ENCODE measurements at regions not wholly inside any gene's neighbourhood (a gene's known extent, or its start where the extent isn't known, plus 50 kb on each side); places are given as distances from the start of the nearest gene placed in this dataset.

- no peak overlapping the region for H3K4me3 ChIP-seq
- ATAC-seq (no peak), DNase-seq (no peak)
- no peaks in the 10 kb centered on the region for H3K27me3 ChIP-seq
- TF ChIP-seq POLR2A (IDR thresholded peaks at IDR 0.05): no peak
- H3K4me1 ChIP-seq: no peaks in the 10 kb centered on the region
- intact Hi-C loops (cut with DNase I): no loop called here
- H3K36me3 ChIP-seq: no peaks in the 10 kb centered on the region
- 100% methylated on average over 1 of the region's 1 CpG for WGBS (ENCODE audit: insufficient coverage, low coverage, low lambda C conversion rate, missing lambda C conversion rate)
- H3K9me3 ChIP-seq: peaks cover 0 to 2% (median 0%) of the 10 kb centered on the region in 4 donors
- H3K27ac ChIP-seq: no peak overlapping the region
Measured at GRCh38 chr17:70752966-70753467, 583.7 kb downstream of the KCNJ2 start.

- H3K4me1 ChIP-seq: no peaks in the 10 kb centered on the region
- no peaks in the 10 kb centered on the region for H3K36me3 ChIP-seq
- no peaks in the 10 kb centered on the region for H3K9me3 ChIP-seq
- TF ChIP-seq POLR2A (IDR thresholded peaks at IDR 0.05) (no peak), CTCF (IDR thresholded peaks at IDR 0.05) (no peak)
- H3K27me3 ChIP-seq: no peaks in the 10 kb centered on the region
- intact Hi-C loops (cut with DNase I): loop anchor here in 1 of 2 donors (5.0 kb wide), 1 partner anchor 146 kb away; no protein-coding TSS in a partner anchor
- DNase-seq (no peak), ATAC-seq (no peak)
- H3K27ac ChIP-seq: no peak overlapping the region
- H3K4me3 ChIP-seq: no peak overlapping the region
- 84% methylated on average over 3 of the region's 3 CpGs for WGBS (ENCODE audit: insufficient coverage, low coverage, low lambda C conversion rate, missing lambda C conversion rate)
Measured at GRCh38 chr17:70763018-70763417, 593.7 kb downstream of the KCNJ2 start.

- DNase-seq (no peak), ATAC-seq (peak; percentile 41 to 50 (median 46))
- no peak overlapping the region for H3K27ac ChIP-seq
- no peaks in the 10 kb centered on the region for H3K36me3 ChIP-seq
- H3K4me3 ChIP-seq: no peak overlapping the region
- intact Hi-C loops (cut with DNase I): no loop called here
- TF ChIP-seq POLR2A (IDR thresholded peaks at IDR 0.05) (no peak), CTCF (IDR thresholded peaks at IDR 0.05) (peak; percentile 62 to 78 (median 72))
- no peaks in the 10 kb centered on the region for H3K4me1 ChIP-seq
- WGBS (ENCODE audit: insufficient coverage, low coverage, low lambda C conversion rate, missing lambda C conversion rate): 32% methylated on average over 2 of the region's 2 CpGs
- no peaks in the 10 kb centered on the region for H3K9me3 ChIP-seq
- no peaks in the 10 kb centered on the region for H3K27me3 ChIP-seq
Measured at GRCh38 chr17:70767102-70767701, 597.9 kb downstream of the KCNJ2 start.

GRCh38 chr17:70769956-70770355 lies 600.6 kb downstream of the KCNJ2 start:
- no peaks in the 10 kb centered on the region for H3K9me3 ChIP-seq
- intact Hi-C loops (cut with DNase I): no loop called here

More at GRCh38 chr17:70769956-70770355, 600.6 kb downstream of the KCNJ2 start:
- WGBS (ENCODE audit: insufficient coverage, low coverage, low lambda C conversion rate, missing lambda C conversion rate): 63% methylated on average over 1 of the region's 1 CpG
- Histone ChIP-seq H3K36me3 (no peaks in the 10 kb centered on the region), H3K27me3 (no peaks in the 10 kb centered on the region), H3K4me1 (no peaks in the 10 kb centered on the region), H3K27ac (no peak overlapping the region), H3K4me3 (no peak overlapping the region)
- TF ChIP-seq POLR2A (IDR thresholded peaks at IDR 0.05): no peak
- no peak for TF ChIP-seq CTCF (IDR thresholded peaks at IDR 0.05)
- DNase-seq: no peak
- no peak for ATAC-seq
